A673 (cell line): ENCODE measurements at regions not wholly inside any gene's neighbourhood (a gene's known extent, or its start where the extent isn't known, plus 50 kb on each side); places are given as distances from the start of the nearest gene placed in this dataset.
"Not testable (repeated sequence)": the region's sequence is repeated elsewhere in the genome, so short reads cannot be mapped to it uniquely, and the experiment has no call there.

Source experiments
- EZH2 ChIP-seq: fragments of 200-600 bp; sonication (generic); IDR thresholded peaks from 2 replicates; pipeline ENCODE4 v1.6.1; 2017; ENCODE audit warnings: borderline replicate concordance, low read depth, mild to moderate bottlenecking, mixed read lengths, antibody characterized with exemption, low read length; ENCODE audit not compliant: poor library complexity, severe bottlenecking
- TF ChIP-seq, protein P1 (sequence below): fragments of 300-800, 200-600 bp; sonication (generic); conservative IDR thresholded peaks from 2 replicates; pipeline ENCODE4 v1.5.1; 2017; ENCODE audit warnings: low read depth, mild to moderate bottlenecking, antibody characterized with exemption, low read length, moderate library complexity, mixed read lengths

DNA sequence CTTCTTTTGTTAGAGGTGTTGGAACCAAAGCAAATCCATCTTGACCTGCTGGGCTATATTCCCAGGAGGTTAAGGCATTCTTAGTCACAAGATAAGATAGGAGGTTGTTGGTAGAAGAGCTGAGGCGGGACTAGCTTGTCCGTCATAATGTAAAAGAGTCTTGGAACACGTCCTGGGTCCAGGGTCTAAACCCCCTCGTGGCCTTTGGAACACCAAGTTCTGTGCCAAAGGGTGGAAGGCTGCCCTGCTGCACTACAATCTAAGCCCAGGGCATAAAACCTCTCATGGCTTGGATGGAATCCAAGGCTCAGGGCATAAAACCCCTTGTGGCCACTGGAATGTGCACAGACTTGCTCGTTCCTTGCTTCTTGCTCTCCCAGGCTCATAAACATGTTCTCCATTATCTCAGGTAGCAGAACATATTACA, 53.8 kb upstream of the ECHDC1 start:
- TF ChIP-seq, protein P1, sequence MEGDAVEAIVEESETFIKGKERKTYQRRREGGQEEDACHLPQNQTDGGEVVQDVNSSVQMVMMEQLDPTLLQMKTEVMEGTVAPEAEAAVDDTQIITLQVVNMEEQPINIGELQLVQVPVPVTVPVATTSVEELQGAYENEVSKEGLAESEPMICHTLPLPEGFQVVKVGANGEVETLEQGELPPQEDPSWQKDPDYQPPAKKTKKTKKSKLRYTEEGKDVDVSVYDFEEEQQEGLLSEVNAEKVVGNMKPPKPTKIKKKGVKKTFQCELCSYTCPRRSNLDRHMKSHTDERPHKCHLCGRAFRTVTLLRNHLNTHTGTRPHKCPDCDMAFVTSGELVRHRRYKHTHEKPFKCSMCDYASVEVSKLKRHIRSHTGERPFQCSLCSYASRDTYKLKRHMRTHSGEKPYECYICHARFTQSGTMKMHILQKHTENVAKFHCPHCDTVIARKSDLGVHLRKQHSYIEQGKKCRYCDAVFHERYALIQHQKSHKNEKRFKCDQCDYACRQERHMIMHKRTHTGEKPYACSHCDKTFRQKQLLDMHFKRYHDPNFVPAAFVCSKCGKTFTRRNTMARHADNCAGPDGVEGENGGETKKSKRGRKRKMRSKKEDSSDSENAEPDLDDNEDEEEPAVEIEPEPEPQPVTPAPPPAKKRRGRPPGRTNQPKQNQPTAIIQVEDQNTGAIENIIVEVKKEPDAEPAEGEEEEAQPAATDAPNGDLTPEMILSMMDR, result not testable (repeated sequence)
- TF ChIP-seq EZH2, result not testable (repeated sequence)
